Sigmoid colon (tissue), 6 donors: ENCODE measurements at regions not wholly inside any gene's neighbourhood (a gene's known extent, or its start where the extent isn't known, plus 50 kb on each side); places are given as distances from the start of the nearest gene placed in this dataset.

Experiments used
- DNase-seq: peaks from one replicate; pipeline ENCODE4 v3.0.0-alpha.2; 2019
- H3K27ac ChIP-seq, 4 donors: fragments of 200-600 bp; sonication (generic); one replicate each; pipeline ENCODE4 v1.5.1; 2016 to 2019; ENCODE audit warnings: mild to moderate bottlenecking in 1 of 4
- H3K27me3 ChIP-seq, 3 donors: fragments of 200-600 bp; sonication (generic); one replicate each; pipeline ENCODE4 v1.5.1; 2019; ENCODE audit warnings: mild to moderate bottlenecking in 1 of 3
- H3K36me3 ChIP-seq, 4 donors: fragments of 200-600 bp; sonication (generic); one replicate each; pipeline ENCODE4 v1.5.1; 2016 to 2019
- H3K4me1 ChIP-seq, 4 donors: fragments of 200-600 bp; sonication (generic); one replicate each; pipeline ENCODE4 v1.5.1; 2017 to 2019
- H3K4me3 ChIP-seq, 4 donors: fragments of 200-600 bp; sonication (generic); one replicate each; pipeline ENCODE4 v1.5.1; 2017 to 2019; ENCODE audit warnings: mild to moderate bottlenecking in 2 of 4, moderate library complexity in 1 of 4
- H3K9me3 ChIP-seq, 4 donors: fragments of 200-600 bp in 3 of 4; sonication (generic) in 3 of 4; one replicate each; pipeline versions ENCODE4 v1.5.1 to v1.6.1; 2013 to 2019
- EP300 ChIP-seq, 4 donors: sonication (generic); formaldehyde crosslinking; IDR thresholded peaks; one replicate each; pipeline ENCODE4 v1.6.1; 2017; ENCODE audit warnings: antibody characterized with exemption in 4 of 4
- POLR2A ChIP-seq, 2 donors: fragments of 450-650 bp; IDR thresholded peaks; one replicate each; pipeline ENCODE4 v1.6.1; 2016; ENCODE audit warnings: antibody characterized with exemption in 2 of 2, mild to moderate bottlenecking in 2 of 2, moderate library complexity in 2 of 2
- POLR2AphosphoS5 ChIP-seq, 4 donors: sonication (generic); formaldehyde crosslinking; IDR thresholded peaks; one replicate each; pipeline ENCODE4 v1.6.1; 2017; ENCODE audit warnings: antibody characterized with exemption in 4 of 4
- WGBS, 2 donors: extraction: QIAGEN DNeasy Blood & Tissue Kit; methylation state at CpG; one replicate each; pipeline ENCODE4 v1.1.7; 2013; 5-methylcytosine and 5-hydroxymethylcytosine counted together
- intact Hi-C: fragments of 100-400 bp; cut with DNase I; formaldehyde crosslinking; loops from one replicate; pipeline ENCODE4 v1.15.1; 2023
- TF ChIP-seq, protein P1 (sequence below), 4 experiments: fragments of 450-650 bp in 3 of 4; fragments of 200-600 bp in 1 of 4; IDR thresholded peaks; one replicate each; pipeline ENCODE4 v1.5.1; 2016 to 2019; ENCODE audit warnings: antibody characterized with exemption in 4 of 4, mild to moderate bottlenecking in 3 of 4, moderate library complexity in 2 of 4
- donor health status: healthy with polysubstance abuse.
- donor health status: healthy.

DNA sequence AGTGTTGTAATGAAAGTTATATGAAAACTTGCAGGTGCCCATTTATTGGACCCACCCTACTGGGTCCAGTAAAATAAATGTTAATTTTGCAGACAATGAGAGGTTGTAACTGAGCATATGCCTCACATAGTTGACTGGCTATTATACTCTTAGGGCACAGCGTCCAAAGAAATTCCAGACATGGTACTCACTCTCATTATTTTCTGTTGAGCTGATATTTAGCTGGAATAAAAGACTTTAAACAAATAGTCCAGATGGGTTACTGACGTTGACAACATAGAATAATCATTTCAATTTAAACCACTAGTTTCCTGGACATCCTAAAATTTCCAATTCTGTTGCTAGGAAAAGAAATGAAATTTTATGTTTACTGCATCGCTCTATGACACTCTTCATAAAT is 174.5 kb downstream of the ZNF365 start:
- Histone ChIP-seq H3K9me3 (no peaks in the 10 kb centered on the region), H3K4me3 (no peak overlapping the region), H3K4me1 (no peaks in the 10 kb centered on the region), H3K27me3 (no peaks in the 10 kb centered on the region), H3K27ac (no peak overlapping the region), H3K36me3 (no peaks in the 10 kb centered on the region)
- DNase-seq = no peak
- intact Hi-C loops = loop anchor here (10.0 kb wide), 1 partner anchor 984 kb away; no protein-coding TSS in a partner anchor
- 78 to 83% methylated on average over 3 of the region's 3 CpGs for WGBS, 2 donors
- no peak for TF ChIP-seq POLR2AphosphoS5 (IDR thresholded peaks at IDR 0.05)
- TF ChIP-seq EP300 (IDR thresholded peaks at IDR 0.05) = no peak
- TF ChIP-seq, protein P1, sequence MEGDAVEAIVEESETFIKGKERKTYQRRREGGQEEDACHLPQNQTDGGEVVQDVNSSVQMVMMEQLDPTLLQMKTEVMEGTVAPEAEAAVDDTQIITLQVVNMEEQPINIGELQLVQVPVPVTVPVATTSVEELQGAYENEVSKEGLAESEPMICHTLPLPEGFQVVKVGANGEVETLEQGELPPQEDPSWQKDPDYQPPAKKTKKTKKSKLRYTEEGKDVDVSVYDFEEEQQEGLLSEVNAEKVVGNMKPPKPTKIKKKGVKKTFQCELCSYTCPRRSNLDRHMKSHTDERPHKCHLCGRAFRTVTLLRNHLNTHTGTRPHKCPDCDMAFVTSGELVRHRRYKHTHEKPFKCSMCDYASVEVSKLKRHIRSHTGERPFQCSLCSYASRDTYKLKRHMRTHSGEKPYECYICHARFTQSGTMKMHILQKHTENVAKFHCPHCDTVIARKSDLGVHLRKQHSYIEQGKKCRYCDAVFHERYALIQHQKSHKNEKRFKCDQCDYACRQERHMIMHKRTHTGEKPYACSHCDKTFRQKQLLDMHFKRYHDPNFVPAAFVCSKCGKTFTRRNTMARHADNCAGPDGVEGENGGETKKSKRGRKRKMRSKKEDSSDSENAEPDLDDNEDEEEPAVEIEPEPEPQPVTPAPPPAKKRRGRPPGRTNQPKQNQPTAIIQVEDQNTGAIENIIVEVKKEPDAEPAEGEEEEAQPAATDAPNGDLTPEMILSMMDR (IDR thresholded peaks at IDR 0.05) = no peak

DNA sequence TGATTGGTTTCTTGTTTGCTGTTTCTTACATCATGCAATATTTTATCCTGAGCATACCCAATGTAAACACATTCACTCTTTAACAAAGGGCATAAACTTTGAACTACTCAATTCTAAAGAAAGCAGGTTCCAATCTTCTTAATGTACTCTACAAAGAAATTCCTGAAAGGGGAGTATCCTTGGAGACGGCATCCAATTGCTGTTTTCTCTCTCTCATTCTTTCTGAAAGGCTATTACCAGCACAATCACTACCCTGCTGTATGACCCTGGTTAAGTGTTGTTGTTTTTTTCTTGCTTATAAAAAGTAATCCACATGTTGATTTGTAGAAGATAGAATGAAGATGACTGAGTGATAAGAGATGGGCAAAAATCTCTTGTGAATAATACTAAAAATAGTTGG is 176.0 kb downstream of the ZNF365 start:
- H3K4me1 ChIP-seq = no peaks in the 10 kb centered on the region
- 44 to 73% methylated on average over 1 of the region's 1 CpG for WGBS, 2 donors
- no peaks in the 10 kb centered on the region for H3K27me3 ChIP-seq
- DNase-seq = no peak
- intact Hi-C loops = no loop called here
- H3K27ac ChIP-seq = no peak overlapping the region
- TF ChIP-seq, protein P1 (IDR thresholded peaks at IDR 0.05) = no peak
- no peak for TF ChIP-seq POLR2AphosphoS5 (IDR thresholded peaks at IDR 0.05)
- TF ChIP-seq POLR2A (IDR thresholded peaks at IDR 0.05) = no peak
- no peak for TF ChIP-seq EP300 (IDR thresholded peaks at IDR 0.05)
- H3K9me3 ChIP-seq = no peaks in the 10 kb centered on the region
- no peaks in the 10 kb centered on the region for H3K36me3 ChIP-seq
- H3K4me3 ChIP-seq = no peak overlapping the region

DNA sequence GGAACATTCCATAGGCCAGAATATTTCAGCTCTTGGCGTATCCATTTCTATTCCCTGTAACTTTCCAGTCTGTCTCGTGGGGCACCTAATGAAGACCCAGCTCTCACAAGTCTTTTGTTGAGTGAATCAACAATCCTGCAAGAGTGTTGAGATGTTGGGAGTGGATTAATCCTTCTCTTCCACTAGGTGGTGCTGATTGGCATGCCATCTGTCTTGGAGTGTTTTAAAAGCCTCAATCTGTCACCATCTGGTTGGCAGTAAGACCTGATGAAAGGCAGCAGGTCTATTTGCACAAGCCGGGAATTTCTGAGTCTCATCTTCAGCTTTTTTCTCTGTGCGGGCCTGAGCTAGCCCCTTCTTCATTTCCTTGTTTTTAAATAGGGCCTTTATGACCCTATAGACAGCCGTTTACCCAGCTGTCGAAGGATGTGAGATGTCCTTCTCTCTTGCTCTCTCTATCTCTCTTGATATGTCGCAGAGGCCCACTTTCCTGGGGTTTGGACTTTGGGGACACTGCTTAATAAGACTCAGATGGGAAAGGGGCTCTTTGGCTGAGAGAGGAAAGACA is 180.5 kb downstream of the ZNF365 start:
- Histone ChIP-seq H3K27me3 (no peaks in the 10 kb centered on the region), H3K36me3 (no peaks in the 10 kb centered on the region), H3K4me1 (no peaks in the 10 kb centered on the region), H3K27ac (no peak overlapping the region), H3K9me3 (no peaks in the 10 kb centered on the region), H3K4me3 (no peak overlapping the region)
- intact Hi-C loops = no loop called here
- TF ChIP-seq POLR2AphosphoS5 (IDR thresholded peaks at IDR 0.05) = peak in 1 of 4 donors; percentile 52
- TF ChIP-seq, protein P1 (IDR thresholded peaks at IDR 0.05) = peak in 1 of 4 experiments; percentile 22
- TF ChIP-seq POLR2A (IDR thresholded peaks at IDR 0.05) = no peak
- no peak for DNase-seq
- WGBS, 2 donors = 53 to 65% methylated on average over 7 of the region's 7 CpGs

DNA sequence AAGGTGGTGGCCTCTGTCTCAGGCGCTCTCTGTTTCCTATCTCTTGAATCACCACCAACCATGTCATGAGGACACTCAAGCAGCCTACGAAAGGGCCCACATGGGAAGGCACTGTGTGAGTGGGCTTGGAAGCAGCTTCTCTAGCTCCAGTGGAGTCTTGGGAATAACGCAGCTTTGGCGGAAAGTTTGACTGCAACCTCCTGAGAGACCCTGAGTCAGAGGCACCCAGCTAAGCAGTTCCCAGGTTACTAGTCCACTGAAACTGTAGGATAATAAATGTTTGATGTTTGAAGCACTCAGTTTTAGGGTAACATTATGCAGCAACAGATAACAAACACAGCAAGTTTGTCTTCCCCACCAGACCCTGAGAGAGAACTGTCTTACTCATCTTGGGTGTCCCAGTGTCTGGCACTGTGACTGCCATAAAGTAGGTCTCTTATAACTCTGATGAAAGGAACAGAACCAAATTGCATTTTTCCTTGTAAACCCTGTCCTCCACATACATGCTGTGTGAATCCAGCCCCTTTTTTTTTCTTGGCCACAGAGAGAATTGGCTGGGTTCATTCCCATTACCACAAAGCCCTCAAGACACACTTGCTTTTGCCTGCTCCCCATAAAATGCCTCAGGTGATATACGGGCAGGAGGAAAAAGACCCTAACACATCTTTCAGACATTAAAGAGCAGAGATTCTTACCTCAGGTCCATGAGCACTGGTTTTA is 185.5 kb downstream of the ZNF365 start:
- peaks cover 0 to 13% (median 4%) of the 10 kb centered on the region in 4 donors for H3K4me1 ChIP-seq
- no peaks in the 10 kb centered on the region for H3K9me3 ChIP-seq
- H3K27me3 ChIP-seq = no peaks in the 10 kb centered on the region
- TF ChIP-seq, protein P1 (IDR thresholded peaks at IDR 0.05) = no peak
- no peak for TF ChIP-seq POLR2AphosphoS5 (IDR thresholded peaks at IDR 0.05)
- no peak for TF ChIP-seq POLR2A (IDR thresholded peaks at IDR 0.05)
- TF ChIP-seq EP300 (IDR thresholded peaks at IDR 0.05) = no peak
- peak overlapping the region in 3 of 4 donors; percentile 13 to 49 (median 40) for H3K27ac ChIP-seq
- no peak for DNase-seq
- intact Hi-C loops = no loop called here
- H3K36me3 ChIP-seq = no peaks in the 10 kb centered on the region
- H3K4me3 ChIP-seq = no peak overlapping the region
- 91 to 94% methylated on average over 5 of the region's 5 CpGs for WGBS, 2 donors
